NOMO-1 treated with dmso at 0.1 percent for 144 hours (cell line): ENCODE measurements at regions not wholly inside any gene's neighbourhood (a gene's known extent, or its start where the extent isn't known, plus 50 kb on each side); places are given as distances from the start of the nearest gene placed in this dataset.
A peak's percentile ranks its signal among the peaks of the same experiment; 100 is the strongest.

ENCODE experiments used
- DNase-seq: peaks from one replicate; lab custom pipeline; 2025; ENCODE audit not compliant: unreplicated experiment; lab: John Stamatoyannopoulos, UW

DNA sequence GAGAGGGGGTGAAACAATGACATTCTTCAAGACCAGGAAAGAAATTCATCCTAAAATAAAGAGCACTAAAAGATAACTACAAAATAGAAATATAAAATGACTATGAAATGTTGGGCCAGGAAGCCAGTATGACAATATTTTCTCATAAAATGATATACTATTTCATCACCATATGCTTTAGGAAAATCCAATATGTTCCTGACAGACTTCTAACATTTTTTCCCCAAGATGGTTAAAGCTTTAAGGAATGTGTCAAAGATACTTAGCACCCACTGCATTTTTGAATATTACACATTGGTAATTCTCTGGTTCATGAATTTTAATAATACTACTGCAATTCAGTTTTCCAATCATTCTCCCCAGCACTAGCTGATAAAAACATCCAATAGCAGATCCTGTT is 87.7 kb upstream of the PLEKHG7 start:
- DNase-seq, result no peak

- no peak for DNase-seq
Observed at GRCh38 chr12:92614502-92614901, 88.3 kb upstream of the PLEKHG7 start.

DNA sequence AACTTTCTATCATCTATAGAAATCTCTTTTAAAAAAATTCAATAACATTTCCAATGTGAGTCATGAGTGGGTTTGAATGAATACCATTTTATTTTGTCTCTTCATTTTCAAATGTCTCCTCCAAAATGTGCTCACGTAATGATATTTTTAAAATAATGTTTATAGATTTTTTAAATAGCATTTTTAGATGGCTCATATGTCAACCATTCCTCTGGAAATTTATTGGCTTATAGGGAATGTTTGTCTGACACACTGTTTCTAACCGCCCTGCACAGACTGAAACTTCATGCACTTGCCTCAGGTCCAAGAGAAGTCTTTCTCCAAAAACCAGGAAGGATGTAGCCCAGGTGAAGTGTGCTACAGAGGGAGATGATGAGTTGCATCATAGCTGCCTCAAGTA is 88.8 kb upstream of the PLEKHG7 start:
- no peak for DNase-seq

DNA sequence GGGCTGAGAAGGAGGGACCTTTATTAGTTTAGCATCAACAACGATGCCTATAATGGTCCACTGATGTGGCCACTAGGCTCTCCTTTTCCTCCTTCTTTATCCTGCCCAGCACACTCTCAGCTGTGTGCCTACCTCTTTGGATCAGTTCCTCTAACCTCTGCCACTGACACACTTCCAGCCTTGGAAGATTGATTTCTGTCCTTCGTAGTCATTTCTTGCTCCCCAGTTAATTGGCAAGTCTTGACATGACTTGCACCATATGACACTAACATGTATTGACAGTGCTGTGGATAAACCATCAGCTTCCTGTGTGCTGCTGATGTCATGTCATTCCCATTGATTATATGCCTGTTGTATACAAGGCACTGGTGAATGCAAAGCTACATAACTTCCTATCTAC is 90.2 kb upstream of the PLEKHG7 start:
- DNase-seq, result no peak

GRCh38 chr12:92608151-92609091 is 94.4 kb upstream of the PLEKHG7 start:
- DNase-seq, result no peak

DNA sequence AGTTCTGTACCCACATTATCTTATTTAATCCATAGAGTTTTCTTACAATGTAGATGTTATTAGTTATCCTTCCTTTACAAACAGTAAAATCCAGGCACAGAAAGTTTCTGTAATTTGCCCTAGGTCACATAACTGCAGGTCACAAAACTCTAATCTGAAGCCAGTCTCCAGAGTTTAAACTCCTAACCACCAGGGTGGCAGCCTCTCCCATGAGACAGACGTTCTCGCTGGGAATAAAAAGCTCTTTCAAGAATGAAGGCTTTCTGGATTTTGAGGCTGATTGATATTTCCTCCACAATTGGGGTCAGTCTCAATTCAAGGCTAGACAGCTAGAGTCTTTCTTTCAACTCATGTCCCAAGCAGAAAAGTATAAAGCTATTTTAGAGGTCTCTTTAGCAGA is 95.8 kb upstream of the PLEKHG7 start:
- DNase-seq, result no peak

DNA sequence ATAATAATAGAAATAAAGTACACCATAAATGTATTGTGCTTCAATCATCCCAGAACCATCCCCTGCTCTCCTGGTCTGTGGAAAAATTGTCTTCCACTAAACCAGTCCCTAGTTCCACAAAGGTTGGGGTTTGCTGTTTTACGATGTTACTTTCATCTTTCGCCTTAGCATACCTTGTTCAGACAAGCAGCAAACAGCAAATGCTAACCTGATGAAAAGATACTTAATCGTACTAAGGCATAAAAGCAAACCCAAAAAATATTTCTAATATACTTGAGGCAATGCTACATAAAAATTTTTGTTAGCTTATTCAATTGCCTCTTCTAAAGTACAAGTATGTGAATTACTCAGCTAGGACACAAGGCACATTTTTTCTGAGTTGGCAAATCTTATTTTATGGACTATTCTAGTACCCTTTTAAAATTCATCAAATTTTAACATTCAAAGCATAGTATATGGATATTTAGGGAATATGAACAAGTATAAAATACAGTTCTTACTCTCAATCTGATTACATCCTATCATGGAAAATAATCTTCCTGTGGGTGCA is 97.1 kb upstream of the PLEKHG7 start:
- DNase-seq, result no peak

- no peak for DNase-seq
Observed at GRCh38 chr12:92604786-92605185, 98.0 kb upstream of the PLEKHG7 start.

DNA sequence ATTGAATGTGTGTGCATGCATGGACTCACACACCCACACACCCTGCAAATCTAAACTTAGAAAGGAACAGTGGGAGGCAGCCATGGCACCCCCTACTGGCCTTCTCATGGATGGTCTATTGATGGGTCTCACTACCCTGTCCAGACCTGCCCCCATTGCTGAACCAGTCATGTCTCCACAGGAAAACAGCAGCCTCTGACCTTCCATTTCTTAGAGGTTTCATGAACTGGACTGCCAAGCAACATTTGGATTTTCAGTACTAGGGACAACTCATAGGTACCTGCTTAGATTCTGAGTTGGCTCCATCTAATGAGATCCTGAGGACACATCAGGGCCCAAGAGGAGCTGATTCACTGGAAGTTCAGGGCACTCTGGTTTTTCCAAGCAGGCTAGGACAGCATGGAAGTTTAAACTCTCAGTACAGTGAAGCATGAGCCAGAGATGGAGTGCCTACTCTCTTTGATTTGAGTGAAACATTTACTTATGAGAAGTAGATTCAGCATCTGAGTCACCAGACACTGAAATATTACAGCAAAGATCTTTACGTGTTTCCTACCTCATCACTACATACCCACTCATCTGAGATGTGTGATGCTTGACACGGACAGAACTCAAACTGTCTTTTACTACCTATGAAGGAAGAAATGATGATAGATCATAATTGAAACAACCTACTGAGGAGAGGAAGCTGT is 98.9 kb upstream of the PLEKHG7 start:
- no peak for DNase-seq

DNA sequence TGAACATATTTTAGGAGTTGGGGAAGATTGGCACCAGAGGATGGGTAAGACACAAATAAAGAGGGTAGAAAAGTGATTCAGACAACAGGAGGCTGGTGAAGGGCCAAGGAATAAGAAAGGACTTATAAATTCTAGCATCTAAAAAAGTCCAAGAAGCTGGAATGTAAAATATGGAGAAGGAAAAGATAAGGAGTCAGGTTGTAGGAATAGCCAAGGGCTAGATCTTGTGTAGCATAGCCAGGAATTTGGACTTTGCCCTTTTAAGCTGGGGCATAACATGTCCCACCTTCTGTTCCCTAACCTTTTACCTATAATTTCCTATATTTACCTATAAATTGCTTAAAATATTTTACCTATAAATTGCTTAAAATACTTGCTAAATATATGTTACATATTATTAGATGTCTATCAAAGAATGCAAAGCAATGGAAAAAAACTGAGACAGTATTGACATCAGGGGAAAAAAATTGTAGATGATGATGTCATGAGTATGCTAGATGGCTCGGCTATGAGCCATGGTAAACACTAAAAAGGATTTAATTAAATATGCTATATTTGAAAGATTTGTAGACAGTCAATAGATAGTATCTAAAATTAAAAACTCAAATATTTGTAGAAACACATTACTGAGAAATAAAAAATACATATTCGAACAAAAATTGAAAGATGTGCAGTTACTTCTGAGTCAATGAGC is 99.7 kb upstream of the PLEKHG7 start:
- DNase-seq, result no peak

GRCh38 chr12:92602476-92602875 is 100.3 kb upstream of the PLEKHG7 start:
- no peak for DNase-seq

DNA sequence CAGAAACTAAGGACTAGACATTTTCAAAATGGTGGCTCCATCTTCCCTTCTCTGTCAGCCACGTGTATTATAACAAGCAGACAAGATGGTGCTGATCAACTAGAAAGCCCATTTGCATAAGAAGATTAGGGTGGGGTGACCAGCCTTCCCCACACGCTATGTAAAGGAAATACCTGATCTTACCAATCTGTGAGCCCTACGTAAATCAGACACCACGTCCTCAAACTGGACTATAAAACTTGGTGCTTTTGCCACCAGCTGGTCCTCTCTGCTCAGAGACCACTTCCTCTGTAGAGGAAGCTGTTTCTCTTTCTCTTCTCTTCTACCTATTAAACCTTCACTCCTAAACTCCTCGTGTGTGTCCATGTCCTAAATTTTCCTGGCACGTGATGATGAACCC is 101.1 kb upstream of the PLEKHG7 start:
- DNase-seq, result no peak

DNA sequence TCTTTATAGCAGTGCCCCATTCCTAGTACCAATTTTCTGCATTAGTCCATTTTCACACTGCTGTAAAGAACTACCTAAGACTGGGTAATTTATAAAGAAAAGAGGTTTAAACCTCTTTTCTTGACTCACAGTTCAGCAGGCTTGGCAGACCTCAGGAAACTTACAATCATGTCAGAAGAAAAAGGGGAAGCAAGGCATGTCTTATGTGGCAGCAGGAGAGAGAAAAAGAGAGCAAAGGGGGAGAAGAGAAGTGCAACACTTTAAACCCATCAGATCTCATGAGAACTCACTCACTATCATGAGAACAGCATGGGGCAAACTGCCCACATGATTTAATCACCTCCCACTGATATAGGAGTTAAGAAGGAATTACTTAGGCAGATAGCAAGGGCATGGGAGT is 101.6 kb upstream of the PLEKHG7 start:
- no peak for DNase-seq

DNA sequence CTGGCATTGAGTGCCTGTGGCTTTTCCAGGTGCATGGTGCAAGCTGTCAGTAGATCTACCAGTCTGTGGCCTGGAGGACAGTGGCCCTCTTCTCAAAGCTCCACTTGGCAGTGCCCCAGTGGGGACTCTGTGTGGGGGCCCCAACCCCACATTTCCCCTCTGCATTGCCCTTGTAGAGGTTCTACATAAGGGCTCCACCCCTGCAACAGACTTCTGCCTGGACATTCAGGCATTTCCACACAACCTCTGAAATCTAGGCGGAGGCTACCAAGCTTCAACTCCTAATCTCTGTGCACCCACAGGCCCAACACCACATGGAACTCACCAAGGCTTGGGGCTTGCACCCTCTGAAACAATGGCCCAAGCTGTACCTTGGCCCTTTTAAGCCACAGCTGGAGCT is 102.7 kb upstream of the PLEKHG7 start:
- DNase-seq, result no peak

DNA sequence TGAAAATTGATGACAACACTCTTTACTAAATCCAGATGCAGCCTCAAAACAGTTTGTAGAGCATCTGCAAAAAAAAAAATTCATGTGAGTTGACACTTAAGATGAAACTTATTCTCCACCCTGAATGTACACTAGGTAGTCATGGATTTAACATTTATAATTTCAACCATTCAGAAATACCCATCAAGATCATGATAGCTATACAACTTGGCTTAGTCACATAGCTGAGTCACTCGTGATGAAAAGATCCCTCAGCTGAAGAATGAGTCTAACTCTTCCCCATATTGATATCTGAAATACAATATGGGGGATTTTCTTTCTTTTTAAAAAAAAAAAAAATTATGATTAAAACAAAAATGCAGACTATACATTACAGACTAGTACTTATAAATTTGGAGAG is 104.8 kb upstream of the PLEKHG7 start:
- no peak for DNase-seq

- no peak for DNase-seq
Observed at GRCh38 chr12:92597118-92597517, 105.7 kb upstream of the PLEKHG7 start.

DNA sequence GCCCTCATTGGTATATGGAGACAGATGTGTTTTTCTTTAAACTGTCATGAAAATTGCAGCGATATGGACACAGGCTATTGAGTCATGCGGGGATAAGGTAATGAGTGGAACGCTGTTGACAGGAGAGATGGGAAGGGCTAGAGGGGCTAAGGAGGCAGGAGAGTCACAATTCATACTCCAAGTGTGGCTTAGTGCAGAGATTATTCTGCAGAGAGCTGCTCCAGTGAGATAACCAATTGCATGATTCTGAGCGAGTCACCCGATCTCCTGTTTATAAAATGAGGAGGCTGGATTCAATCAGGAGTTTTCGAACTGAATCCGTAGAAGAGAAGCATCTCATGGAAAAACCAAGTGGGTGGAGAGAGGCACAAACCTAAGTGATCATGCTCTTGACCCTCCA is 106.4 kb upstream of the PLEKHG7 start:
- no peak for DNase-seq

GRCh38 chr12:92595663-92596062 is 107.1 kb upstream of the PLEKHG7 start:
- DNase-seq, result no peak

DNA sequence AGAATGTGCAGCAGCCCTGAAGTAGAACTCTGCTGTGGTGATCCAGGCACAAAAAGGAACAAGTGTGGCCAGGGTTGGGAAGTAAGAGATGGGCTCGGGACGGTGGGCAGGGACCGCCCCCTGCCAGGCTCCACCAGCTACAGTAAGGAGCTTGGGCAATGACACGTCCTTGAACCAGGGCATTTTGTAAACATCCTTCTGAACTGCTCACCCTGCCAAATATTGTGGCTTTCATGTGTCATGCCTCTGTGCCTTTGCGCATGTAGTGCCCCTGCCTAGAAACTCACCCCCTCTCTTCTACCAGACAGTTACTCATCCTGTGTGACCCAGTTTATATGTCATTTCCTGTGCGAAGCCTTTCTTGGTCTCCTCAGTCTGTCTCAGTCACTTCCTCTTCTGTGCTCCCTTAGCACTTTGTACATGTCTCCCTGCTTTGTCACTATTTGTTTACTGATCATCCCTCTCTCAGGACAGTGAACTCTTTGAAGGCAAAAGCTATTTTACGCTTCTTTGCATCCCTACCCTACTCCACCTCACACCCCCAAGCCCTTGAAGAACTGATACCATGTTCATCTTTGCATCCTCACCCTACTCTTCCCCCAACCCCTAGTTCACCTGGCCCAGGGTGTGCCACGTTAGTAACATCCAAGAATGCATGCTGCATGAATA is 108.9 kb upstream of the PLEKHG7 start:
- DNase-seq, result peak; percentile 86

DNA sequence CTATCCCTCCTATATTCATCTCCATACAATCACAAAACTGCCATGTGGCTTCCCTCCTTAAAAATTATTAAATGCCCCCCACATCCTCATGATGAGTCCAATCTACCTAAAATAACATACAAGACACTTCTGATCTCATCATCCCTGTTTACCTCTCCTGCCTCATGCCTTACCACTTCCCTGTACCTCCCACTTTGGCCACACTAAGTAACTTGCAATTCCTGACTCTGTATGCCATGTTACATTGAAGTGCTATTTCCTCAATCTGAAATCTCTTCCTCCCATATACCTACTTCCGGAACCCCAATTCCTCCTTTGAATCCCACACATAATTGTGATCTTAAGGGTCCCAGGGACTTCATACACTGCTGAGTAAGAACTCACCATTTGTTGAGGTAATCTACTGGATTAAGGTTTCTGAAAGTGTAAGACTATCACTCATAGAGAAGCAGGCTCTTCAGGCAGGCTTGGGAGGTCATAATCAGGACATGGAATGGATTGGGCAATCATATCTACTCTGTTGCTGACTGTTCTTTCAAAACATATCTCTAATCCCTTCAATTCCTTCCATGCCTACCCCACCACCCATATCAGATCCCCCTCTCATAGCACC is 117.6 kb upstream of the PLEKHG7 start:
- no peak for DNase-seq

DNA sequence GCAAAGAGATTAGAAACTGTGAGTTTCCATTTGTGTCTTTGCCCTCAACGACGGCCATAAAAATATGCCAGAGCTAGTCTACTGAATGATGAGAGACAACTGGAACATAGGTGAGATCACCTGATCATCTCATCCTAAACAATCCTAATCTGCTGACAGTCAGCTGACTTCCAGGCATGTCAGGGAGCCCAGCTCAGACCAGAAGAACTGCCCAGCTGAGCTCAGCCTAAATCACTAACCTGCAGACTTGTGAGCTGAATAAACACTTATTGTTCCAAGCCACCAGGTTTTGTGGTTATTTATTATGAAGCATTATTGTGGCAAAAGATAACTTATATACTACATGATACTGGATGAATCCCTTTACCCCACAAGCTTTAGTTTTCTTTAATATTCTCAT is 118.9 kb upstream of the PLEKHG7 start:
- no peak for DNase-seq
